Suppressor macrophage treated with lipopolysaccharide for 1 hour (primary cell): ENCODE measurements at regions not wholly inside any gene's neighbourhood (a gene's known extent, or its start where the extent isn't known, plus 50 kb on each side); places are given as distances from the start of the nearest gene placed in this dataset.

Experiments
- DNase-seq, 3 donors: peaks; one replicate each; pipeline ENCODE4 v3.0.0-alpha.2; 2020 to 2022

DNA sequence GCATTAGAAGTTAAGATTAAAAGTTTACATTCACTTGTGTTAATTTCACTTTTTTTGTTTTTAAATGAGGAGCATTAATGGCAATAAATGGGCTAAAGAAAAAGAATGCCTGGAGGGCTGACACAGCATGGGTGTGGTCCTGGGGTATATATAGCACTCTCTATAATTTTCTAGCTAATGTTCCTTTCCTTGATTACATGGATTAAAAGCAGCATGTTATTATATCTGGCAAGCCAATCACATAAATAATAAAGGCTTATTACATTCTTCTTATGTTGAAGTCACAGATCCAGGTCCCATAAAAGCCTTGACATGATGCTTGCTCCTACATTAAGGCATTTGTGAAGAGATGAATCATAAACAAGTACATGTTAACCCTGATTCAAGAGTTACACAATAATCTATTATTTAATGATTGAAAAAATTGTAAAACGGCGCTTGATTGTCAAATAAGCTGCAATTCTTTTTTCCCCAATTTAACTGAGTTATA lies 91.4 kb downstream of the LYPLAL1 start:
- DNase-seq, result no peak

DNA sequence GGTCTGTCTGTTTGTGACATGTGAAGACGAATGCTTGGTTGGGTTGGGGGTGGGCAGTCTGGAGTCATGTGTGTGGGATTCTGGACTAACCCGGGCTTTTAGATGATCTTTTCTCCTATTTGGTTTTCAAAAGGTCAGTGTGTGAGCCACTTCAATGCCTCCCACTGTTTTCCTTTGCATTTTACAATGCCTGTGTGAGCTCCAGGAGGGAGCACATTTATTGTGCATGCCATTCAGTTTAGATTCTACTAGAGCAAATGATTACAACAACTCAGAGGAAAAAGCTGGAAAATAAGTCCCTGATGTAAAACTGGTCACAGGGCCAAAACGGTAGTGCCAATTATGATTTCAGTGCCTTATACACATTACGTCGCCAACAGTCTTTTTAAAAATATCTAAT lies 90.9 kb downstream of the LYPLAL1 start:
- DNase-seq, result no peak
